ENCODE measurements at regions not wholly inside any gene's neighbourhood (a gene's known extent, or its start where the extent isn't known, plus 50 kb on each side); places are given as distances from the start of the nearest gene placed in this dataset.

- no peak overlapping the region for H3K9ac ChIP-seq (ENCODE audit: low read depth, low read length)
- H3K36me3 ChIP-seq (ENCODE audit: insufficient read depth, low read depth, low read length) = no peaks in the 10 kb centered on the region
- no peaks in the 10 kb centered on the region for H3K27me3 ChIP-seq (ENCODE audit: insufficient read depth, low read length)
- no peaks in the 10 kb centered on the region for H3K9me3 ChIP-seq (ENCODE audit: insufficient read depth, low read depth, low read length)
- no peak overlapping the region for H3K4me3 ChIP-seq (ENCODE audit: low read length)
- H3K27ac ChIP-seq (ENCODE audit: low read length) = no peak overlapping the region
- H3K4me1 ChIP-seq (ENCODE audit: insufficient read depth, low read length) = no peaks in the 10 kb centered on the region
Observed at GRCh38 chr5:113825176-113825575, 311.7 kb downstream of the YTHDC2 start.

GRCh38 chr5:113846941-113847340 is 333.4 kb downstream of the YTHDC2 start:
- Histone ChIP-seq H3K9me3 (ENCODE audit: insufficient read depth, low read depth, low read length) (no peaks in the 10 kb centered on the region), H3K36me3 (ENCODE audit: insufficient read depth, low read depth, low read length) (no peaks in the 10 kb centered on the region), H3K27me3 (ENCODE audit: insufficient read depth, low read length) (no peaks in the 10 kb centered on the region), H3K27ac (ENCODE audit: low read length) (no peak overlapping the region), H3K4me3 (ENCODE audit: low read length) (no peak overlapping the region), H3K9ac (ENCODE audit: low read depth, low read length) (no peak overlapping the region), H3K4me1 (ENCODE audit: insufficient read depth, low read length) (peaks cover 7% of the 10 kb centered on the region; the same call in 1 of the 2 replicates)

DNA sequence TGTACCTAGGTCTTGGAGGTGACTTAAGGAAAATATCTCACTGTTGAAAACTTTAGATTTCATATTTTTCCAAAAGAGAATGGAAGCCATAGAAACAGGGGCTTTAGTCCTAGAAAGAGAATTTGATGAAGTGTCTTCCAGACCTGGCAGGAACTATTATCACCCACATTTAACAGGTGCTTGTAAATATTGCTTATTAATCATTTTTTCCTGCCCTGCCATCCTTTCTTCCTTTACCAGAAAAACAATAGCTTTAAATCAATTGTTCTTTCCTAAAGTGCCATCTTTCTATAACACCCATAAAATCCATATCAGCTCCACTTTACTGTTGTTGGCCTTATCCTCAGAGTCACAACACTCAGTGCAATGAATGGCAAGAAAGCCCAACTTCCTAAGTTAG is 350.9 kb downstream of the YTHDC2 start:
- H3K9me3 ChIP-seq (ENCODE audit: insufficient read depth, low read depth, low read length) = no peaks in the 10 kb centered on the region
- H3K27ac ChIP-seq (ENCODE audit: low read length) = no peak overlapping the region
- H3K4me3 ChIP-seq (ENCODE audit: low read length) = no peak overlapping the region
- no peaks in the 10 kb centered on the region for H3K27me3 ChIP-seq (ENCODE audit: insufficient read depth, low read length)
- H3K36me3 ChIP-seq (ENCODE audit: insufficient read depth, low read depth, low read length) = no peaks in the 10 kb centered on the region
- no peak overlapping the region for H3K9ac ChIP-seq (ENCODE audit: low read depth, low read length)
- H3K4me1 ChIP-seq (ENCODE audit: insufficient read depth, low read length) = no peaks in the 10 kb centered on the region

DNA sequence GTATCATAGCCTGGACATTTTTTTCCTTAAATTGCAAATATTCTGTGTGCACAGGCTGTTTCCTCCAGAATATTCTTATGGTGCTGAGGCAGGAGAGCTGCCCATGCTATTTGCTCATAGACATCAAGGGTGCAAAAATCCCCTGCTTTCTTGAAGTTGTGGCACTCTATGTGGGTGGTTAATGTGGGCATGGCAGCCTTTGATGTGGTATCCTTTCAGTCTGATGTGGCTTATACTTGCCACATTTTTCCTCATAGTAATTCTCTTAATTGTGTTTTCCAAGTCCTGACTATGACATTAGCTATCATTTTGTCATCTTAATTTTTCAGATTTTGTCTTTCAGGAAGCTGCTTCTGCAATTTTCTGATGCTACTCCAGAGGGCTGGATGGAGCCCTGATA is 353.3 kb downstream of the YTHDC2 start:
- Histone ChIP-seq H3K4me1 (ENCODE audit: insufficient read depth, low read length) (no peaks in the 10 kb centered on the region), H3K27me3 (ENCODE audit: insufficient read depth, low read length) (no peaks in the 10 kb centered on the region), H3K4me3 (ENCODE audit: low read length) (no peak overlapping the region), H3K27ac (ENCODE audit: low read length) (no peak overlapping the region), H3K9ac (ENCODE audit: low read depth, low read length) (no peak overlapping the region), H3K36me3 (ENCODE audit: insufficient read depth, low read depth, low read length) (no peaks in the 10 kb centered on the region), H3K9me3 (ENCODE audit: insufficient read depth, low read depth, low read length) (no peaks in the 10 kb centered on the region)

DNA sequence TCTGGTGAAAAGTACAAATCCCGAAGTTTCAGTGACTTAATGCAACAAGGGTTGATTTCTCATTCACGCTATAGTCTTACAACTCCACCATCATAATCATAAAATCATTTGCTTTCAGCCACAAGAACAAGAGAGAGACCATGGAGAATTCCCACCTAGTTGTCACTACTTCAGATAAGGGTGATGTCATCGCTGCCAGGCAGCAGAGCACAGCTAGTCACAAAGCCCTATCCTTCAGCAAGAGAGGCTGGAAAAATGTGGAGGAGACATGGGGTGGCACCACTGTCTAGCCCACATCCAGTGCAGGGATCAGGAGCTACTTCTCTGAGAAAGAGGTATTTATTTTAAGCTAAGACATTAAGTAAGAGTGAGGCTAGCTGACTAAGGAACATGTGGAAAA is 356.1 kb downstream of the YTHDC2 start:
- no peaks in the 10 kb centered on the region for H3K9me3 ChIP-seq (ENCODE audit: insufficient read depth, low read depth, low read length)
- no peak overlapping the region for H3K9ac ChIP-seq (ENCODE audit: low read depth, low read length)
- H3K36me3 ChIP-seq (ENCODE audit: insufficient read depth, low read depth, low read length) = no peaks in the 10 kb centered on the region
- H3K4me3 ChIP-seq (ENCODE audit: low read length) = no peak overlapping the region
- no peaks in the 10 kb centered on the region for H3K4me1 ChIP-seq (ENCODE audit: insufficient read depth, low read length)
- no peaks in the 10 kb centered on the region for H3K27me3 ChIP-seq (ENCODE audit: insufficient read depth, low read length)
- no peak overlapping the region for H3K27ac ChIP-seq (ENCODE audit: low read length)

DNA sequence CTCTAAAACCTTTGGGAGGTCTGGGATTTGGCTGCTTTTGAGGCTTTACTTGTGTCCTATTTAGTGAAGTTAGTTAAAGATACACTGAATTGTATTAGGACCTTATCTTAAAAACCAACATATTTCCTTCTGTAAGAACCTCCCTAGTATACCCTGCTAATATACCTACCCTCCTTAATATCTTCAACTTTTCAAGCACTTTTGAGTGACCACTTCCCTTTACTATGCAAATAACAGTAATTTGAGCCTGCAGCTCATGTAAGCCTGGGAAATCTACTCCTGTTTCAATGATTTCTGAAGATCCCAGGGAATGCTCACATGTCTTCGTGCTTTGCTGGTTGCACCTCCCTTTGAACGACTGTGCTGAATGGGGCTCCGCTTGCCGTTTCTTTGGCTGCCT is 358.5 kb downstream of the YTHDC2 start:
- no peaks in the 10 kb centered on the region for H3K4me1 ChIP-seq (ENCODE audit: insufficient read depth, low read length)
- no peak overlapping the region for H3K4me3 ChIP-seq (ENCODE audit: low read length)
- no peak overlapping the region for H3K27ac ChIP-seq (ENCODE audit: low read length)
- H3K27me3 ChIP-seq (ENCODE audit: insufficient read depth, low read length) = no peaks in the 10 kb centered on the region
- H3K36me3 ChIP-seq (ENCODE audit: insufficient read depth, low read depth, low read length) = no peaks in the 10 kb centered on the region
- no peaks in the 10 kb centered on the region for H3K9me3 ChIP-seq (ENCODE audit: insufficient read depth, low read depth, low read length)
- H3K9ac ChIP-seq (ENCODE audit: low read depth, low read length) = no peak overlapping the region

GRCh38 chr5:113875096-113875495 is 361.6 kb downstream of the YTHDC2 start:
- H3K36me3 ChIP-seq (ENCODE audit: insufficient read depth, low read depth, low read length) = no peaks in the 10 kb centered on the region
- H3K27ac ChIP-seq (ENCODE audit: low read length) = no peak overlapping the region
- peaks cover 10% of the 10 kb centered on the region; the same call in 1 of the 2 replicates for H3K9me3 ChIP-seq (ENCODE audit: insufficient read depth, low read depth, low read length)
- no peaks in the 10 kb centered on the region for H3K4me1 ChIP-seq (ENCODE audit: insufficient read depth, low read length)
- H3K9ac ChIP-seq (ENCODE audit: low read depth, low read length) = no peak overlapping the region
- no peak overlapping the region for H3K4me3 ChIP-seq (ENCODE audit: low read length)
- no peaks in the 10 kb centered on the region for H3K27me3 ChIP-seq (ENCODE audit: insufficient read depth, low read length)

DNA sequence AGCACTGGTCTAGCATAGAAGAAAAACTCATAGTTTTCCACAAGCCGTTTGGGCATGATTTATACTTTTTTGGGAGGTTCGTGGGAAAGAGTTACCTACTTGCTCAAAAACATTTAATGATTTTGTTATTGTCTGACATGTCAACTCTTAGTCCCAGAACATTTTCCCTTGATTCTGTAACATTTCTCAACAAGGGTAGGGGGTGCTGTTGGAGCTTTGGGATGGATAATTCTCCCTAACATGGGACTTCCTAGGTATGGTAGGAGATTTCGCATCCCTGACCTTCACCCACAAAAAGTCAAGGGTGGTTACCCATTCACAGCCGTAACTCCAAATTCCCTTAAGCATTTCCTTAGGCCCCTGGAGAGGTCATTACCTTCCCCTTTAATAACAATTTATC is 378.0 kb downstream of the YTHDC2 start:
- Histone ChIP-seq H3K27me3 (ENCODE audit: insufficient read depth, low read length) (no peaks in the 10 kb centered on the region), H3K4me1 (ENCODE audit: insufficient read depth, low read length) (no peaks in the 10 kb centered on the region)

DNA sequence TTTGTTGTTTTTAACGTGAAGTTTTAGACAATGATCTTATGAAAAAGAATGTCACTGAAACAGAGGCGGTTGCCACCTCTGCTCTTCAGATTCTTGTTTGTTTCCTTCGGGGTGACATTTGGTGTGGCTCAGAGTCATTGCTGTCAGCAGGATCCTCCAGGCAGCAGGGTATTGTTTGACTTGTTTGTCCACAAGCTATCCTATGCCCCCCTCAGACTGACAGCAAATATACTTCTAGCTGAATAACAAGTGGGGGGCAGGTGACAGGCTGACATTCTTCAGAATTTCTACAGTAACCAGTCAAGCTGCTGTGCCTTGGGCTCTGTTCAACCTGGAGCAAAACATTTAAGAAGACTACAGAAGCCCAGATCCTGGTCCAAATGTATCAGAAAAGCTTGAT is 383.3 kb downstream of the YTHDC2 start:
- Histone ChIP-seq H3K27ac (ENCODE audit: low read length) (no peak overlapping the region), H3K4me1 (ENCODE audit: insufficient read depth, low read length) (no peaks in the 10 kb centered on the region), H3K27me3 (ENCODE audit: insufficient read depth, low read length) (no peaks in the 10 kb centered on the region), H3K4me3 (ENCODE audit: low read length) (no peak overlapping the region), H3K9ac (ENCODE audit: low read depth, low read length) (no peak overlapping the region), H3K9me3 (ENCODE audit: insufficient read depth, low read depth, low read length) (no peaks in the 10 kb centered on the region), H3K36me3 (ENCODE audit: insufficient read depth, low read depth, low read length) (no peaks in the 10 kb centered on the region)

More for the DNA sequence above, 378.0 kb downstream of the YTHDC2 start:
- H3K4me3 ChIP-seq (ENCODE audit: low read length) = no peak overlapping the region
- no peaks in the 10 kb centered on the region for H3K9me3 ChIP-seq (ENCODE audit: insufficient read depth, low read depth, low read length)
- no peak overlapping the region for H3K27ac ChIP-seq (ENCODE audit: low read length)
- no peaks in the 10 kb centered on the region for H3K36me3 ChIP-seq (ENCODE audit: insufficient read depth, low read depth, low read length)
- no peak overlapping the region for H3K9ac ChIP-seq (ENCODE audit: low read depth, low read length)

GRCh38 chr5:113897748-113898147 is 384.3 kb downstream of the YTHDC2 start:
- no peaks in the 10 kb centered on the region for H3K4me1 ChIP-seq (ENCODE audit: insufficient read depth, low read length)
- no peak overlapping the region for H3K4me3 ChIP-seq (ENCODE audit: low read length)
- no peak overlapping the region for H3K27ac ChIP-seq (ENCODE audit: low read length)
- no peaks in the 10 kb centered on the region for H3K36me3 ChIP-seq (ENCODE audit: insufficient read depth, low read depth, low read length)
- H3K27me3 ChIP-seq (ENCODE audit: insufficient read depth, low read length) = no peaks in the 10 kb centered on the region
- H3K9ac ChIP-seq (ENCODE audit: low read depth, low read length) = no peak overlapping the region
- H3K9me3 ChIP-seq (ENCODE audit: insufficient read depth, low read depth, low read length) = no peaks in the 10 kb centered on the region

DNA sequence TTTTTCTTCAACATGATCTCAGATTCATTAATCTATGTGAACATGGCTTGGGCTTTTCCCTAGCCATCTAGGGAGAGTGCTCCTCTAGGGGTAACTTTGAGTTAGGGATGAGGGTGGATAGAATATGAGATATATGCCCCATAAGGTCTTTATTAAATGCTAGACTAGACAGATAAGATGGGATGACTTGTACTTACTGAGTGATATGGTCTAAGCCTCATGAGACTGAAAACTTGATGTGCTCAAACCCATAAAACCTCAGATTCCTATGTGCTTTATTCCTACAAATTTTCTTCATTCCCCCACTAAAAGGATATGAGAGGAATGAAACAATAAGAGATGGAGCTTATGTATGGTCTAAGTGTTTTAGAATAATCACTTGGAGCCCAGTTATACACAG is 386.6 kb downstream of the YTHDC2 start:
- H3K4me1 ChIP-seq (ENCODE audit: insufficient read depth, low read length) = no peaks in the 10 kb centered on the region
- no peak overlapping the region for H3K9ac ChIP-seq (ENCODE audit: low read depth, low read length)
- no peaks in the 10 kb centered on the region for H3K36me3 ChIP-seq (ENCODE audit: insufficient read depth, low read depth, low read length)
- no peaks in the 10 kb centered on the region for H3K27me3 ChIP-seq (ENCODE audit: insufficient read depth, low read length)
- no peaks in the 10 kb centered on the region for H3K9me3 ChIP-seq (ENCODE audit: insufficient read depth, low read depth, low read length)
- no peak overlapping the region for H3K4me3 ChIP-seq (ENCODE audit: low read length)
- H3K27ac ChIP-seq (ENCODE audit: low read length) = no peak overlapping the region

DNA sequence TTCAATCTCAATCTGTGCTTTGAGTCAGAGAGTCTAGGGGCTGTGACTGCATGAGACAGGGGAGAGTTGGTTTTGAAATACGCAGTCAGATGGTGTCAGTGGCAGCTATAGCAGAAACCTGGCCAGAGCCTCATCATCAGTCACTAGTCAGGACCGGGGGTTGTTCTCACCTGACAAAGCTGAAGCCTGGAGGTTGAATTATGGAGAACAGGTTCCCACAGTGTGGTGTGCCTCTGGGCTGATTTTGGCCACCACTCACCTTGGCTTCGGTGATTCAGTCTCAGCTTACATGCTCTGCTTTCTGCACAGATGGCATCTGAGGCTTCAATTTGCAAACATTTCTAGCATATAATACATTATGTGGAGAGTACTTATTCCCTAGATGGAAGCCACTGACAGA is 387.3 kb downstream of the YTHDC2 start:
- Histone ChIP-seq H3K27ac (ENCODE audit: low read length) (no peak overlapping the region), H3K9me3 (ENCODE audit: insufficient read depth, low read depth, low read length) (no peaks in the 10 kb centered on the region), H3K4me3 (ENCODE audit: low read length) (no peak overlapping the region), H3K4me1 (ENCODE audit: insufficient read depth, low read length) (no peaks in the 10 kb centered on the region), H3K9ac (ENCODE audit: low read depth, low read length) (no peak overlapping the region), H3K36me3 (ENCODE audit: insufficient read depth, low read depth, low read length) (no peaks in the 10 kb centered on the region), H3K27me3 (ENCODE audit: insufficient read depth, low read length) (no peaks in the 10 kb centered on the region)

GRCh38 chr5:113901718-113902117 is 388.2 kb downstream of the YTHDC2 start:
- Histone ChIP-seq H3K4me1 (ENCODE audit: insufficient read depth, low read length) (no peaks in the 10 kb centered on the region), H3K9me3 (ENCODE audit: insufficient read depth, low read depth, low read length) (no peaks in the 10 kb centered on the region), H3K9ac (ENCODE audit: low read depth, low read length) (no peak overlapping the region), H3K27ac (ENCODE audit: low read length) (no peak overlapping the region), H3K36me3 (ENCODE audit: insufficient read depth, low read depth, low read length) (no peaks in the 10 kb centered on the region), H3K4me3 (ENCODE audit: low read length) (no peak overlapping the region), H3K27me3 (ENCODE audit: insufficient read depth, low read length) (no peaks in the 10 kb centered on the region)

Measured in iPS-20b (cell line).